ENCODE measurements at regions not wholly inside any gene's neighbourhood (a gene's known extent, or its start where the extent isn't known, plus 50 kb on each side); places are given as distances from the start of the nearest gene placed in this dataset.

- Histone ChIP-seq H3K27me3 (no peaks in the 10 kb centered on the region), H3K9ac (no peak overlapping the region), H4K20me1 (no peaks in the 10 kb centered on the region), H3K27ac (no peak overlapping the region), H3K9me3 (no peaks in the 10 kb centered on the region), H3K4me1 (peaks cover 10% of the 10 kb centered on the region), H3K4me3 (no peak overlapping the region), H3K4me2 (no peak overlapping the region), H3K36me3 (no peaks in the 10 kb centered on the region)
- no peak for TF ChIP-seq Cebpa-rat (IDR thresholded peaks at IDR 0.05)
Observed at GRCh38 chr6:138688580-138688979, 85.0 kb upstream of the CCDC28A start.

DNA sequence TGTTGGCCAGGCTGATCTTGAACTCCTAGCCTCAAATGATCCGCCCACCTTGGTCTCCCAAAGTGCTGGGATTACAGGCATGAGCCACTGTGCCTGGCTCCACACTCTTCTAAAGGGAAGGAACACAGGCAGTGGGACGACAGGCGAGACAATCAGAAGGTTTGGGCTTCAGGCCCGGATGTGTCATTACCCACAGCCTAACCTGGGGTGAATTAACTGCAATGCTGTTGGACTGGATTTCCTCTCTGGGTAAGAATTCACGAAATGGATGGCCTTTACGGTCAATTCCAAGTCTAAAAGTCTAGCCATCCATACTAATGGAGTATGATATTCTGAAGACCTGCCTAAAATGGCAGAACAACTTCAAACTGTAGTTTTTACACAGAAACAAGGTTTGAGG, 83.7 kb upstream of the CCDC28A start:
- Histone ChIP-seq H3K36me3 (no peaks in the 10 kb centered on the region), H3K4me1 (peaks cover 16% of the 10 kb centered on the region), H3K27me3 (no peaks in the 10 kb centered on the region), H3K27ac (no peak overlapping the region), H4K20me1 (no peaks in the 10 kb centered on the region), H3K4me3 (no peak overlapping the region), H3K4me2 (no peak overlapping the region), H3K9ac (no peak overlapping the region), H3K9me3 (no peaks in the 10 kb centered on the region)
- no peak for TF ChIP-seq Cebpa-rat (IDR thresholded peaks at IDR 0.05)

GRCh38 chr6:138690975-138691594, 82.5 kb upstream of the CCDC28A start:
- Histone ChIP-seq H3K36me3 (no peaks in the 10 kb centered on the region), H3K9me3 (no peaks in the 10 kb centered on the region), H3K4me1 (peaks cover 16% of the 10 kb centered on the region), H3K27me3 (no peaks in the 10 kb centered on the region), H3K27ac (no peak overlapping the region), H3K4me2 (peak overlapping the region; percentile 90), H3K9ac (no peak overlapping the region), H4K20me1 (no peaks in the 10 kb centered on the region), H3K4me3 (no peak overlapping the region)
- TF ChIP-seq Cebpa-rat (IDR thresholded peaks at IDR 0.05) = no peak

DNA sequence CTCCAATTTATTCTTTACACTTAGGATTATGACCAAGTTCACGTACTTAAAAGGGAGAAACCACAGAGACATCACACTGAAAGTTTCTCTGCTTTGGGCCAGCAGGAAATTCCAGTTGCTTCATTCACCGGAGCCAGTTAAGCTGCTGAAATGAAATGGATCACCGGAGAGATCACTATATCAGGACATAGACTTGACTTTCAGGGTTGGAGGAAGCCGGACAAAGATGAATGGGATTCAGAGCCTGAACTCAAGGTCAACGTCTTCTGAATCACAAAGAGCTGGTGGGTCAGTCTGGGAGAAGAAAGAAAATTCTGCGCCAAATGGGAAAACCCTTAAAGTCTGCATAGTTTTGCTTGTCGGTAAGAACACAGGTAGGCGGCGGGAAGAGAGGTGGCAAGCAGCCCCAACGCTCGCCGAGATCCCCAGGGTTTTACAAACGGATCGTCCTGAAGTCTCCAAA, 81.9 kb upstream of the CCDC28A start:
- Histone ChIP-seq H3K27me3 (no peaks in the 10 kb centered on the region), H3K9me3 (no peaks in the 10 kb centered on the region), H3K9ac (peak overlapping the region; percentile 84; the same call in 1 of the 2 replicates), H3K36me3 (no peaks in the 10 kb centered on the region), H3K4me3 (peak overlapping the region; percentile 87), H3K4me2 (peak overlapping the region; percentile 90), H3K27ac (no peak overlapping the region), H4K20me1 (no peaks in the 10 kb centered on the region), H3K4me1 (peaks cover 16% of the 10 kb centered on the region)
- TF ChIP-seq Cebpa-rat (IDR thresholded peaks at IDR 0.05) = no peak

GRCh38 chr6:138692058-138692977, 81.3 kb upstream of the CCDC28A start:
- Histone ChIP-seq H3K4me3 (peak overlapping the region; percentile 87), H3K36me3 (no peaks in the 10 kb centered on the region), H3K4me1 (peaks cover 16% of the 10 kb centered on the region), H3K9me3 (no peaks in the 10 kb centered on the region), H3K9ac (peak overlapping the region; percentile 84), H3K27me3 (no peaks in the 10 kb centered on the region), H4K20me1 (no peaks in the 10 kb centered on the region), H3K4me2 (peak overlapping the region; percentile 90), H3K27ac (peak overlapping the region; percentile 86)
- no peak for TF ChIP-seq Cebpa-rat (IDR thresholded peaks at IDR 0.05)

DNA sequence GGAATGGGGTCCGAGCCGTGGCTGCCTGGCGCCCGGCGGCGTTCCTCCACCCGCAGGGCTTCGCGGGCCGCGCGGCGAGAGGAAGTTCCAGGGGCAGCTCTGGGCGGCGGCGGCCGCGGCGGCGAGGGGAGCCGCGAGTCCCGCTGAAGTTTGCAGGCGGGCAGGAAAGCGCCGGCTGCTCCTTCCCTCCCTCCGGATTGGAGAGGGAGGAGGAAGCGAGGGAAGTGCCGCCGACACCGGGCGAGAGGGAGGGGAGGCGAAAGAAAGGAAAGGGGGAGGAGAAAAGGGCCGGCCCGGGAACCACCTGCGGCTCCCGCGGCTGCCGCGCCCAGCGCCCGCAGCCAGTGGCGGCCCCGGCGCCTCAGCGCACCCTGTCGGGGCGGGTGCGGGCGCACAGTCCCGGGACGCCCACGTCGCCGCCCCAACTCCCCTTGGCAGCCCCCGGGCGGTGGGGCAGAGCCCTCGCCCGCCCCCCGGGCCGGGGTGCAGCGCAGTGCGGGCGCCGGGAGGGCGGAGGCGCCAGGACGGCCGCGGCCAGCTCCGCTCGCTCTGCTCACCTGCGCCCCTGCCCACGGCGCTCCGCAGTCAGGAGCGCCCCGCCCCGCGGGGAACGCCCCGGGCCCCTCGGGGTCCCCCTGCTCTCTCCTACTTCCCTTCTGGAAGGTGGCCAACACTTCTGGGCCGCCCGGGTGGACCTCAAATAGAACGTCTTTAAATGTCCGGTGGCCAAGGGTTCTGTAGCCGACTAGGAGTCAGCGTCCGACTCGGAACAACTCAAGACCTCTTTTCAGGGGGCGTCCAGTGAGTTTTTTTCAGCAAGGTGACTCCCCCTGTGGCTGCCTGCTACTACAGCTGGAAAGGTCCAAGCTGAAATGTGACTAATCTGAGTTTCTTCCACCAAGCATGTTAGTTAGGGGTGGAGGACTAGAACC, 80.3 kb upstream of the CCDC28A start:
- H3K4me3 ChIP-seq = peak overlapping the region; percentile 87
- no peaks in the 10 kb centered on the region for H3K36me3 ChIP-seq
- no peaks in the 10 kb centered on the region for H3K27me3 ChIP-seq
- peak overlapping the region; percentile 84 for H3K9ac ChIP-seq
- peak overlapping the region; percentile 86 for H3K27ac ChIP-seq
- TF ChIP-seq Cebpa-rat (IDR thresholded peaks at IDR 0.05) = no peak
- H3K9me3 ChIP-seq = no peaks in the 10 kb centered on the region
- peaks cover 16% of the 10 kb centered on the region for H3K4me1 ChIP-seq
- H3K4me2 ChIP-seq = peak overlapping the region; percentile 90
- no peaks in the 10 kb centered on the region for H4K20me1 ChIP-seq

- Histone ChIP-seq H3K9me3 (no peaks in the 10 kb centered on the region), H3K4me2 (no peak overlapping the region), H3K9ac (no peak overlapping the region), H3K4me3 (no peak overlapping the region), H4K20me1 (no peaks in the 10 kb centered on the region), H3K27ac (no peak overlapping the region), H3K4me1 (peaks cover 16% of the 10 kb centered on the region), H3K27me3 (no peaks in the 10 kb centered on the region), H3K36me3 (no peaks in the 10 kb centered on the region)
- TF ChIP-seq Cebpa-rat (IDR thresholded peaks at IDR 0.05) = no peak
Observed at GRCh38 chr6:138695193-138695592, 78.4 kb upstream of the CCDC28A start.

GRCh38 chr6:138714493-138714892, 59.1 kb upstream of the CCDC28A start:
- Histone ChIP-seq H4K20me1 (no peaks in the 10 kb centered on the region), H3K9me3 (peaks cover 19% of the 10 kb centered on the region), H3K4me2 (no peak overlapping the region), H3K27me3 (no peaks in the 10 kb centered on the region), H3K9ac (no peak overlapping the region), H3K36me3 (no peaks in the 10 kb centered on the region), H3K4me1 (peaks cover 3% of the 10 kb centered on the region; the same call in 1 of the 2 replicates), H3K27ac (no peak overlapping the region), H3K4me3 (no peak overlapping the region)
- TF ChIP-seq Cebpa-rat (IDR thresholded peaks at IDR 0.05) = no peak

- Histone ChIP-seq H3K27me3 (no peaks in the 10 kb centered on the region), H3K4me2 (no peak overlapping the region), H4K20me1 (no peaks in the 10 kb centered on the region), H3K4me3 (no peak overlapping the region), H3K4me1 (peaks cover 10% of the 10 kb centered on the region), H3K9ac (no peak overlapping the region), H3K27ac (no peak overlapping the region), H3K9me3 (peaks cover 19% of the 10 kb centered on the region), H3K36me3 (no peaks in the 10 kb centered on the region)
- no peak for TF ChIP-seq Cebpa-rat (IDR thresholded peaks at IDR 0.05)
Observed at GRCh38 chr6:138716013-138716412, 57.6 kb upstream of the CCDC28A start.

Data from BLaER1 (cell line).